ENCODE measurements at regions not wholly inside any gene's neighbourhood (a gene's known extent, or its start where the extent isn't known, plus 50 kb on each side); places are given as distances from the start of the nearest gene placed in this dataset.

- DNase-seq, result peak in 2 of 4 experiments; percentile 12 to 21
These were observed 128.5 kb downstream of the DKK1 start for GRCh38 chr10:52442576-52442975.

GRCh38 chr10:52443419-52444388 lies 129.6 kb downstream of the DKK1 start:
- DNase-seq, result no peak

GRCh38 chr10:52446391-52446790 lies 132.3 kb downstream of the DKK1 start:
- no peak for DNase-seq

GRCh38 chr10:52447931-52448353 lies 133.9 kb downstream of the DKK1 start:
- DNase-seq, result no peak

GRCh38 chr10:52450762-52451291 lies 136.7 kb downstream of the DKK1 start:
- DNase-seq, result no peak

GRCh38 chr10:52451817-52452216 lies 137.7 kb downstream of the DKK1 start:
- no peak for DNase-seq

- no peak for DNase-seq
These were observed 138.8 kb downstream of the DKK1 start for GRCh38 chr10:52452600-52453493.

GRCh38 chr10:52453501-52453900 lies 139.4 kb downstream of the DKK1 start:
- no peak for DNase-seq

GRCh38 chr10:52454491-52454890 lies 140.4 kb downstream of the DKK1 start:
- DNase-seq, result peak; percentile 47 to 74 (median 59)

GRCh38 chr10:52455098-52455497 lies 141.0 kb downstream of the DKK1 start:
- DNase-seq, result no peak

GRCh38 chr10:52459097-52459496 lies 145.0 kb downstream of the DKK1 start:
- DNase-seq, result no peak

- peak; percentile 37 to 72 (median 61) for DNase-seq
These were observed 149.7 kb downstream of the DKK1 start for GRCh38 chr10:52463826-52464225.

GRCh38 chr10:52464368-52465124 lies 150.5 kb downstream of the DKK1 start:
- DNase-seq, result no peak

- no peak for DNase-seq
These were observed 151.1 kb downstream of the DKK1 start for GRCh38 chr10:52465202-52465601.

- no peak for DNase-seq
These were observed 152.4 kb downstream of the DKK1 start for GRCh38 chr10:52466464-52466863.

- DNase-seq, result no peak
These were observed 156.1 kb downstream of the DKK1 start for GRCh38 chr10:52469970-52470705.

- no peak for DNase-seq
These were observed 158.5 kb downstream of the DKK1 start for GRCh38 chr10:52472406-52473146.

- no peak for DNase-seq
These were observed 160.2 kb downstream of the DKK1 start for GRCh38 chr10:52474265-52474664.

GRCh38 chr10:52477305-52477704 lies 163.2 kb downstream of the DKK1 start:
- no peak for DNase-seq

GRCh38 chr10:52479567-52479966 lies 165.5 kb downstream of the DKK1 start:
- DNase-seq, result no peak
